ENCODE measurements at regions not wholly inside any gene's neighbourhood (a gene's known extent, or its start where the extent isn't known, plus 50 kb on each side); places are given as distances from the start of the nearest gene placed in this dataset.
A peak's percentile ranks its signal among the peaks of the same experiment; 100 is the strongest.

DNA sequence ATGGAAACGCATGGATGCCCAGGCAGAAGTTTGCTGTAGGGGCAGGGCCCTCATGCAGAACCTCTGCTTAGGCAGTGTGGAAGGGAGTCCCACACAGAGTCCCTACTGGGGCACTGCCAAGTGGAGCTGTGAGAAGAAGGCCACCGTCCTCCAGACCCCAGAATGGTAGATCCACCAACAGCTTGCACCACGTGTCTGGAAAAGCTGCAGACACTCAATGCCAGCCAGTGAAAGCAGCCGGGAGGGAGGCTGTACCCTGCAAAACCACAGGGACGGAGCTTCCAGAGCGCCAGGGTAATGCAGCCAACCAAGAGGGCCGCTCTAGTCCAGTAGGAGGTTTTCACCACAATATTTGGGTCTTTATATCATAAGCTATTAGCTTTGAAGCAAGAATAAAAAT, 97.1 kb upstream of the IQSEC1 start:
- no peak overlapping the region for H3K27ac Mint-ChIP-seq
- no peak for DNase-seq (ENCODE audit: low spot score, unreplicated experiment)
- peaks cover 5% of the 10 kb centered on the region for H3K9me3 Mint-ChIP-seq (ENCODE audit: low read depth)
- no peaks in the 10 kb centered on the region for H3K36me3 Mint-ChIP-seq (ENCODE audit: insufficient read depth)
- no peaks in the 10 kb centered on the region for H3K4me1 Mint-ChIP-seq (ENCODE audit: low read depth)
- peaks cover 3% of the 10 kb centered on the region for H3K27me3 Mint-ChIP-seq
- TF ChIP-seq CTCF (IDR thresholded peaks at IDR 0.05; ENCODE audit: unreplicated experiment) = no peak
- no peak overlapping the region for H3K4me3 Mint-ChIP-seq (ENCODE audit: low read depth)

DNA sequence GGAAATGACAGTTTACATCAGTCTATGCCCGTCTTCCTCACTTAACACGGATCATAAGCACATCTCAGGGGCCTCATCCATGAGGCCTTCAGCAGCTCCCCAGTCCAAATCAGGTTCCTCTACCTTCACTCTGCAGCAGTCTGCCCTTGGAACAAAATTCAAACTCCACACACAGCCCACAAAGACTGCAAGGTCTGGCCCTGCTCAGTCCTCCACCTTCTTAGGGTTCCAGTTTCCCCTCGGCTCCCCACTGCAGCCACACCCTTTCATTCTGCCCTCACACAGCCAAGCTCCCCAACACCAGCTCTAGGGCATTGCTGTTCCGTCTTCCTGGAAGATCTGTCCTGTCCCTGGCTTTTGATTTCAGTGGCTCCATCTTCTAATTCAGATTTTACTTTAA, 95.2 kb upstream of the IQSEC1 start:
- H3K27me3 Mint-ChIP-seq = peaks cover 3% of the 10 kb centered on the region
- H3K4me1 Mint-ChIP-seq (ENCODE audit: low read depth) = no peaks in the 10 kb centered on the region
- DNase-seq (ENCODE audit: low spot score, unreplicated experiment) = no peak
- no peaks in the 10 kb centered on the region for H3K36me3 Mint-ChIP-seq (ENCODE audit: insufficient read depth)
- H3K9me3 Mint-ChIP-seq (ENCODE audit: low read depth) = peaks cover 5% of the 10 kb centered on the region
- no peak overlapping the region for H3K4me3 Mint-ChIP-seq (ENCODE audit: low read depth)
- no peak overlapping the region for H3K27ac Mint-ChIP-seq
- no peak for TF ChIP-seq CTCF (IDR thresholded peaks at IDR 0.05; ENCODE audit: unreplicated experiment)

DNA sequence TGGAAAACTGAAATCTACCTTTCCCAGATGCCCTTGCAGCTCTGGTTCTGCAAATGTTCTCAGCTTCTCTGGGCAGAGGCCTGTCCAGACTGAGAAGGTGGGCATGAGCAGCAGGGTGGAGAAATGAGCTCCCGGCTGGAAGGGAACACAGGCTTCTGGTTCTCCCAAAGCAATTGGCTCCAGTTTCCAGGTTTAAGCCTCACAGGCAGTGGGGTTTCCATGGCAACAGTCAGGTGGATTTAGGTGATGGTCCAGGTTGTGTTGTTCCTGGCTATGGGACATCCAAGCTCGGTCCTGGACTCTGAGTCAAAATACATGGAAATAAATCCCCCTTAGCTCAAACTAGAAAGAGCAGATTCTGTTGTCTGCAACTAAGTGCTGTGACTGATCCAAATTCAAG, 94.6 kb upstream of the IQSEC1 start:
- peaks cover 5% of the 10 kb centered on the region for H3K9me3 Mint-ChIP-seq (ENCODE audit: low read depth)
- TF ChIP-seq CTCF (IDR thresholded peaks at IDR 0.05; ENCODE audit: unreplicated experiment) = no peak
- no peak overlapping the region for H3K27ac Mint-ChIP-seq
- H3K27me3 Mint-ChIP-seq = peaks cover 3% of the 10 kb centered on the region
- H3K36me3 Mint-ChIP-seq (ENCODE audit: insufficient read depth) = no peaks in the 10 kb centered on the region
- DNase-seq (ENCODE audit: low spot score, unreplicated experiment) = no peak
- H3K4me3 Mint-ChIP-seq (ENCODE audit: low read depth) = no peak overlapping the region
- H3K4me1 Mint-ChIP-seq (ENCODE audit: low read depth) = no peaks in the 10 kb centered on the region

GRCh38 chr3:13167064-13167743, 94.0 kb upstream of the IQSEC1 start:
- no peak overlapping the region for H3K4me3 Mint-ChIP-seq (ENCODE audit: low read depth)
- no peaks in the 10 kb centered on the region for H3K4me1 Mint-ChIP-seq (ENCODE audit: low read depth)
- no peaks in the 10 kb centered on the region for H3K36me3 Mint-ChIP-seq (ENCODE audit: insufficient read depth)
- H3K27me3 Mint-ChIP-seq = peaks cover 3% of the 10 kb centered on the region
- TF ChIP-seq CTCF (IDR thresholded peaks at IDR 0.05; ENCODE audit: unreplicated experiment) = no peak
- DNase-seq (ENCODE audit: low spot score, unreplicated experiment) = no peak
- peaks cover 5% of the 10 kb centered on the region for H3K9me3 Mint-ChIP-seq (ENCODE audit: low read depth)
- no peak overlapping the region for H3K27ac Mint-ChIP-seq

DNA sequence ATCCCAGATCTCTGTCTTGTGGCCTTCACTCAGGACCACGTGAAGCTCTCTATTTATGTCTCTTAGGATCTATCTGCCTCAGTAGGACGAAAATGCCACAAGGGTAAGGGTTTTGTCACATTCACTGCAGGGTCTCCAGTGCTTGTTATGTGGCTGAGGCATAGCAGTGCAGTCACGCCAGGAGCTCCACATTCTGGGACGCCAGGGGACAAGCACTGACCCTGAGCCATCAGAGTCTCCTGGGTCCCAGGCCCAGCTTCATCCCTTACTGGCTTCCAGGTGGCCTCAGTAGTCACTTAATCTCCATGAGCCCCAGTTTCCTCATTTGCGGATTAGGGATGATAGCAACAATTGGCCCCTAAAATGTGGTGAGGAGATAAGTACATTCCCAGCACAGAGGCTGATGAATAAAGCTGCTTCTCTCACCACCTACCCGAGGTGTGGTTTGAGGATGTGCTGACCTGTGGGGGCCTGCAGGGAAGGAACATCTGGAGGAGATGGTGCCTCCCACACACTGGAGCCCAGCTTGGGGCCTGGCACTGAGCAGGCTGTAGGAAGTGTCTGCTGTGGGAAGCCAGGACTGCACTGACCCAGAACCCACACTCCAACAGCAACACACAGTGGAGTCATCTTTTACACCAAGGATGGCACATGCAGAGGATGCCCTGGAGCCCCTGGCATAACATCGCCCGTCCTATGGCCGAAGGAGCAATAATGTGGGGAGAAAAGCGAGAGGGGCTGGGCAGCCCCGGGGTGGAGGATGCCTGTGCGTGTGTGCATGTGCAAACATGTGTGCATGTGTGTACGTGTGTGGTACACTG, 93.2 kb upstream of the IQSEC1 start:
- no peaks in the 10 kb centered on the region for H3K4me1 Mint-ChIP-seq (ENCODE audit: low read depth)
- H3K27me3 Mint-ChIP-seq = peaks cover 3% of the 10 kb centered on the region
- peak overlapping the region; percentile 60 for H3K27ac Mint-ChIP-seq
- H3K36me3 Mint-ChIP-seq (ENCODE audit: insufficient read depth) = no peaks in the 10 kb centered on the region
- no peak overlapping the region for H3K4me3 Mint-ChIP-seq (ENCODE audit: low read depth)
- DNase-seq (ENCODE audit: low spot score, unreplicated experiment) = no peak
- no peak for TF ChIP-seq CTCF (IDR thresholded peaks at IDR 0.05; ENCODE audit: unreplicated experiment)
- H3K9me3 Mint-ChIP-seq (ENCODE audit: low read depth) = peaks cover 5% of the 10 kb centered on the region
